Kidney epithelial cell (primary cell): ENCODE measurements at regions not wholly inside any gene's neighbourhood (a gene's known extent, or its start where the extent isn't known, plus 50 kb on each side); places are given as distances from the start of the nearest gene placed in this dataset.

ENCODE experiments used
- DNase-seq: peaks from one replicate; pipeline ENCODE4 v3.0.0-alpha.2; 2010; ENCODE audit warnings: low read depth
- H3K27me3 ChIP-seq: 2 replicates; pipeline ENCODE4 v1.6.0; 2011; ENCODE audit warnings: low read length; ENCODE audit not compliant: control insufficient read depth, insufficient read depth
- H3K36me3 ChIP-seq: 2 replicates; pipeline ENCODE4 v1.5.1; 2011; ENCODE audit warnings: low read length; ENCODE audit not compliant: control insufficient read depth, insufficient read depth
- H3K4me3 ChIP-seq: 2 replicates; pipeline ENCODE4 v1.5.1; 2011; ENCODE audit warnings: low read depth, mild to moderate bottlenecking, control low read depth, low read length
- CTCF ChIP-seq: IDR thresholded peaks from 2 replicates; pipeline ENCODE4 v1.5.1; 2011; ENCODE audit warnings: mild to moderate bottlenecking, moderate library complexity, low read length, control low read depth, inconsistent platforms; ENCODE audit not compliant: insufficient read depth, poor library complexity, severe bottlenecking

GRCh38 chr13:107512551-107512950 lies 702.8 kb downstream of the LIG4 start:
- DNase-seq: no peak
- Histone ChIP-seq H3K27me3 (no peaks in the 10 kb centered on the region), H3K4me3 (no peak overlapping the region), H3K36me3 (no peaks in the 10 kb centered on the region)
- TF ChIP-seq CTCF: no peak

DNA sequence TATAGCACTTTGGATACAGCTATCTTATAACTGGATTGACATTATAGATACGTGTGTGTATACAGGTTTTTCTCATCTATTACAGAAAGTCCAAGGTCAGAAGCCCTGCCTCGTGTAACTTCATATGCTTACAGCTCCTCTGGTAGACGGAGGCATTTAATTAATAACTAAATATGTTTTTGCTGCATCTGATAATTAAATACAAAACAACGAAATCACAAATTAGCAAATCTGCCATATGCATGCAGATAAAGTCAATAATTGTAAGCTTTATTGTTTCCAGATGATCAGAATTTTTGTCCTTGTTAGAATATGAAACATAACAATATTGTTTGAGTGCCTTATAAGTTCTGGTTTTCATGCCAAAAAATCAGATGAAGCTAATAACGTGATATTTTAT lies 717.7 kb downstream of the LIG4 start:
- no peaks in the 10 kb centered on the region for H3K27me3 ChIP-seq
- no peak overlapping the region for H3K4me3 ChIP-seq
- no peaks in the 10 kb centered on the region for H3K36me3 ChIP-seq
- no peak for TF ChIP-seq CTCF
- DNase-seq: no peak

- no peak overlapping the region for H3K4me3 ChIP-seq
- no peaks in the 10 kb centered on the region for H3K27me3 ChIP-seq
- TF ChIP-seq CTCF: no peak
- no peak for DNase-seq
- no peaks in the 10 kb centered on the region for H3K36me3 ChIP-seq
Measured at GRCh38 chr13:107493266-107493665, 722.1 kb downstream of the LIG4 start.

GRCh38 chr13:107482688-107483087 lies 732.6 kb downstream of the LIG4 start:
- H3K36me3 ChIP-seq: no peaks in the 10 kb centered on the region
- H3K4me3 ChIP-seq: no peak overlapping the region
- no peak for TF ChIP-seq CTCF
- H3K27me3 ChIP-seq: no peaks in the 10 kb centered on the region
- DNase-seq: no peak

DNA sequence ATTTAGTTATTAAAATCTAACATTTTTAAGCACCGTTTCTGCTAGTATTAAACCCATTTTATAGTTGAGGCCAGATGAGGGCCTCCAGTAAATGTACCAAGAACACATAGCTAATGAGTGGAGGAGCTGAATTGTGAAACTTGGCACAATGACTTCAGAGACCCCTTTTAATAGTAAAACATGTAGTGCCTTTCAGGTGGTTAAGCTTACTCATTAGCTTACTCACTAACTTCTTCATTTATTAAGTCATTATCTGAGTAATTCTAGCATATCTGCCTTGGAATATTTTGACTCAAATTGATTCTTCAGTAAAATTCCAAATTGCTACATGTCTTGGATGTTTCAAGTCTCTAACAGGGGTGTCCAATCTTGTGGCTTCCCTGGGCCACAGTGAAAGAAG lies 735.2 kb downstream of the LIG4 start:
- H3K27me3 ChIP-seq: no peaks in the 10 kb centered on the region
- DNase-seq: peak; percentile 34
- no peak for TF ChIP-seq CTCF
- no peaks in the 10 kb centered on the region for H3K36me3 ChIP-seq
- no peak overlapping the region for H3K4me3 ChIP-seq

DNA sequence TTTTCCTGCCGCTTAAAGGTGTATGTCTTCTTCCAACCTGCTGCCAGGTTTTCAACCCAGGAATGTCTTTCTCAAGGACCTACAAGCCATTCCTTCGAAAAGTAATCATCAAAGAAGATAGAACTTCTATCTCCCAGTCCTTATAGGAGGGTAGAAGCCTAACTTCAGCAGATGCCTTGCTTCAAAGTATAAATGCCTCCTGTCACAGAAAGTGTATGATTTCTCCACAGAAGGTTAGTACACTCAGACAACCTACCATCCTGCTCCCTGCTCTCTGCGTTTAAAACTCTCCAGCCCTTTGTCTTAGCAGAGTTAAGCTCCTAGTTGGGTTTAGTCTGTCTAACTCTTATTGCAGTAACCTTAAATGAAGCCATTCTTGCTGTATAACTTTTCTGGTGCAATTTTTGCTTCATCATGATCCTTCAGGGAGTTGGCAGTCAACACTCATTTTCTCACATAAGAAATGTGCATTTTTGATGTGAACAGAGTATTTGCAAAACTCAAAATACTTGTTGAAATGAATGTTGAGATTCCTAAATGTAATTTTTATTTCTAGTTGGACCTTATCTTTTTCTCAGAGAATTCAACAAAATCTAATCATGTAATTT lies 737.5 kb downstream of the LIG4 start:
- TF ChIP-seq CTCF: no peak
- H3K4me3 ChIP-seq: no peak overlapping the region
- no peak for DNase-seq
- H3K27me3 ChIP-seq: no peaks in the 10 kb centered on the region
- H3K36me3 ChIP-seq: no peaks in the 10 kb centered on the region
